NT2/D1 (cell line): ENCODE measurements at regions not wholly inside any gene's neighbourhood (a gene's known extent, or its start where the extent isn't known, plus 50 kb on each side); places are given as distances from the start of the nearest gene placed in this dataset.

Experiments used
- YY1 ChIP-seq: IDR thresholded peaks from 2 replicates; pipeline ENCODE4 v1.6.1; 2011; ENCODE audit not compliant: insufficient read length, insufficient read depth
- ZNF274 ChIP-seq: IDR thresholded peaks from 2 replicates; pipeline ENCODE4 v1.6.1; 2011; ENCODE audit warnings: mild to moderate bottlenecking, low read depth, low read length

DNA sequence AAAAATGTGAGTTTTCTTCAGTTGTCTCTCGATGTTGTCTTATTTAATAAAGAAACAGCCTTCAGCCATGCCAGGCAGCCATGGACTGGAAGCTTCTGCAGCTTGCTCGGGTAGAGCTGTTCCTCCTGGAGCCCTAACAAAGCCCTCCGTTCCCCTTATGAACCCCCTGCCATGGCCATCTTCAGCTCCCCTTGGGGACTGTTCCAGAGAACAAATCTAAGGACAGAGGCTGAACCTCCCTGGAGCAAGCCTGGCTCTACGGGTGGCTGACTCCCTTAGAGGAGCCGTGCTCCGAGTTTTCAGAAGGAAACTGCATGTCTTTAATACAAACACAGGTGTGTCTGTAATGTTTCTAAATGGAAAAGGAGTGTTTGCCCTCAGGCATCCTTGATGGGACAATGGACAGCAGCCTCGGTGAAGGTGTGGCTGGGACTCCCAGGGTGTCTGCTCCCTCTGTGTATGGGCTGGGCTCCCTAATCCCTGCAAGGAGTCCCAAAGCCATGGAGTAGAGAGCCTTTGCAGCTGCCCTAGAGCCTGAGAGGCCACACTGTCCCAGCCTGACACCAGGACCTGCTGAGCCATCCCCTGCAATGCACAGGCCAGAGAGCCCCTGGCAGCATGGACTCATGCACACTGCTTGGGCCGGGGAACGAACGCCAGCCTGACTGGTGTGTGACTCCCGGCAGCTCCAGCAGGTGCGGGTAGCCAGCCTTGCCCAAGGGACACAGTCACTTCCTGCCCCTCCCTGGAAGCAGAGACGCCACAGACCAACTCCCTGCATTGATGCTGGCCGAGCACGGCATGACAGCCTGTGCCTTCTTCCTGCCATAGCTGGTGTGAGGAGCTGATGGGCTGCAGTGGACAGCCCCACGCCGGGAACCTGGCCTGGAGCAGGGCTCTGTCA, 381.8 kb downstream of the TCERG1L start:
- no peak for TF ChIP-seq ZNF274
- no peak for TF ChIP-seq YY1
